SU-DHL-6 (cell line): ENCODE measurements at regions not wholly inside any gene's neighbourhood (a gene's known extent, or its start where the extent isn't known, plus 50 kb on each side); places are given as distances from the start of the nearest gene placed in this dataset.

Experiments used
- H2AFZ ChIP-seq: fragments of 200-600 bp; sonication (generic); 2 replicates; pipeline ENCODE4 v1.6.1; 2014; ENCODE audit warnings: low read depth, mild to moderate bottlenecking, moderate library complexity, mixed read lengths, antibody characterized with exemption, low read length; ENCODE audit not compliant: severe bottlenecking
- H3F3A ChIP-seq: fragments of 200-600 bp; shearing (Covaris generic); 2 replicates; pipeline ENCODE4 v1.6.0; 2016; ENCODE audit warnings: antibody characterized with exemption, mild to moderate bottlenecking; ENCODE audit not compliant: insufficient read depth
- H3K27ac ChIP-seq: fragments of 200-600 bp; sonication (generic); 2 replicates; pipeline ENCODE4 v1.5.1; 2016; ENCODE audit warnings: low read depth, mild to moderate bottlenecking, low read length, moderate library complexity, mixed read lengths
- H3K27me3 ChIP-seq: fragments of 200-600 bp; sonication (generic), shearing (Covaris generic); 2 replicates; pipeline ENCODE4 v1.6.0; 2014; ENCODE audit warnings: mild to moderate bottlenecking, low read length
- H3K36me3 ChIP-seq: fragments of 200-600 bp; sonication (generic); 2 replicates; pipeline ENCODE4 v1.6.1; 2014; ENCODE audit warnings: mild to moderate bottlenecking, low read length, mixed read lengths
- H3K4me2 ChIP-seq: fragments of 300-600, 200-600 bp; shearing (Covaris generic), sonication (generic); 2 replicates; pipeline ENCODE4 v1.6.0; 2014; ENCODE audit warnings: low read length, low read depth, mild to moderate bottlenecking; ENCODE audit not compliant: poor library complexity, severe bottlenecking
- H3K4me3 ChIP-seq: fragments of 200-600 bp; sonication (generic); 2 replicates; pipeline ENCODE4 v1.5.1; 2014; ENCODE audit warnings: antibody characterized with exemption, low read length, mild to moderate bottlenecking, mixed read lengths; ENCODE audit not compliant: insufficient read depth, poor library complexity, severe bottlenecking
- H3K79me2 ChIP-seq: fragments of 200-600 bp; sonication (generic); 2 replicates; pipeline ENCODE4 v1.6.1; 2014; ENCODE audit warnings: mild to moderate bottlenecking, low read length, moderate library complexity; ENCODE audit not compliant: insufficient read depth
- H3K9ac ChIP-seq: fragments of 200-600 bp; sonication (generic); 2 replicates; pipeline ENCODE4 v1.7.0; 2014; ENCODE audit warnings: mild to moderate bottlenecking, low read length
- H3K9me2 ChIP-seq: fragments of 200-600 bp; sonication (generic); replicated peaks from 2 replicates; pipeline ENCODE4 v1.6.1; 2014; ENCODE audit warnings: low read length; ENCODE audit not compliant: insufficient read depth
- H3K9me3 ChIP-seq: fragments of 200-600 bp; sonication (generic); 2 replicates; pipeline ENCODE4 v1.6.1; 2014; ENCODE audit warnings: low read length, mixed read lengths; ENCODE audit not compliant: insufficient read depth
- H4K20me1 ChIP-seq: fragments of 200-600 bp; sonication (generic); 2 replicates; pipeline ENCODE4 v1.6.1; 2014; ENCODE audit warnings: low read depth, mild to moderate bottlenecking, antibody characterized with exemption, low read length, moderate library complexity, mixed read lengths
- EZH2phosphoT487 ChIP-seq: fragments of 200-600 bp; sonication (generic), shearing (Covaris generic); conservative IDR thresholded peaks from 2 replicates; pipeline ENCODE4 v1.6.1; 2018; ENCODE audit warnings: mild to moderate bottlenecking, antibody characterized with exemption, low read length, moderate library complexity, mixed read lengths
- TF ChIP-seq, protein P1 (sequence below): fragments of 200-600 bp; sonication (generic); IDR thresholded peaks from one replicate; pipeline ENCODE4 v1.5.1; 2017; ENCODE audit warnings: antibody characterized with exemption, mild to moderate bottlenecking, low read length, moderate library complexity; ENCODE audit not compliant: insufficient read depth, poor library complexity, severe bottlenecking

DNA sequence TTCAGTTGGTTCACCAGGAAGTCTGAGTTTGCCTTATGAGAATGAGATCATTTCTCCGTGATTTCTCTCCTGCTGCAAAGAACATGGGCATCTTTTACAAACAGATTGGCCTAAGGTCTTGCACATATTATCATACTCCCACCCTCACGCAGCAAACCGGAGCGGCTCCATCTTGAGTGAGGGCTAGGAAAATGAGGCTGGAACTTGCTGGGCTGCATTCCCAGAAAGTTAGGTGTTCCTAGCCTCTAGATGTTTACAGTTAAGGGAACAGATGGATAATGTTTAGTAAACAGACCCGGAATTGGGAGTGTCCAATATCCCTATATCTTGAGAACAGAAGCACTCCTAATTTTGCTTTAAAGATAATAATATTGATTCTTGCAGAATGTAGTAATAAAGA, 247.9 kb upstream of the VCX3A start:
- H3K4me3 ChIP-seq, result no peak overlapping the region
- H3K27ac ChIP-seq, result no peak overlapping the region
- no peaks in the 10 kb centered on the region for H4K20me1 ChIP-seq
- H3K9me2 ChIP-seq, result no peaks in the 10 kb centered on the region
- H3K4me2 ChIP-seq, result no peak overlapping the region
- H3K79me2 ChIP-seq, result no peaks in the 10 kb centered on the region
- H3K27me3 ChIP-seq, result no peaks in the 10 kb centered on the region
- H2AFZ ChIP-seq, result no peak overlapping the region
- TF ChIP-seq, protein P1, sequence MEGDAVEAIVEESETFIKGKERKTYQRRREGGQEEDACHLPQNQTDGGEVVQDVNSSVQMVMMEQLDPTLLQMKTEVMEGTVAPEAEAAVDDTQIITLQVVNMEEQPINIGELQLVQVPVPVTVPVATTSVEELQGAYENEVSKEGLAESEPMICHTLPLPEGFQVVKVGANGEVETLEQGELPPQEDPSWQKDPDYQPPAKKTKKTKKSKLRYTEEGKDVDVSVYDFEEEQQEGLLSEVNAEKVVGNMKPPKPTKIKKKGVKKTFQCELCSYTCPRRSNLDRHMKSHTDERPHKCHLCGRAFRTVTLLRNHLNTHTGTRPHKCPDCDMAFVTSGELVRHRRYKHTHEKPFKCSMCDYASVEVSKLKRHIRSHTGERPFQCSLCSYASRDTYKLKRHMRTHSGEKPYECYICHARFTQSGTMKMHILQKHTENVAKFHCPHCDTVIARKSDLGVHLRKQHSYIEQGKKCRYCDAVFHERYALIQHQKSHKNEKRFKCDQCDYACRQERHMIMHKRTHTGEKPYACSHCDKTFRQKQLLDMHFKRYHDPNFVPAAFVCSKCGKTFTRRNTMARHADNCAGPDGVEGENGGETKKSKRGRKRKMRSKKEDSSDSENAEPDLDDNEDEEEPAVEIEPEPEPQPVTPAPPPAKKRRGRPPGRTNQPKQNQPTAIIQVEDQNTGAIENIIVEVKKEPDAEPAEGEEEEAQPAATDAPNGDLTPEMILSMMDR, result no peak
- no peak for TF ChIP-seq EZH2phosphoT487
- no peaks in the 10 kb centered on the region for H3K36me3 ChIP-seq
- H3K9ac ChIP-seq, result no peak overlapping the region
- H3F3A ChIP-seq, result no peaks in the 10 kb centered on the region
- no peaks in the 10 kb centered on the region for H3K9me3 ChIP-seq

DNA sequence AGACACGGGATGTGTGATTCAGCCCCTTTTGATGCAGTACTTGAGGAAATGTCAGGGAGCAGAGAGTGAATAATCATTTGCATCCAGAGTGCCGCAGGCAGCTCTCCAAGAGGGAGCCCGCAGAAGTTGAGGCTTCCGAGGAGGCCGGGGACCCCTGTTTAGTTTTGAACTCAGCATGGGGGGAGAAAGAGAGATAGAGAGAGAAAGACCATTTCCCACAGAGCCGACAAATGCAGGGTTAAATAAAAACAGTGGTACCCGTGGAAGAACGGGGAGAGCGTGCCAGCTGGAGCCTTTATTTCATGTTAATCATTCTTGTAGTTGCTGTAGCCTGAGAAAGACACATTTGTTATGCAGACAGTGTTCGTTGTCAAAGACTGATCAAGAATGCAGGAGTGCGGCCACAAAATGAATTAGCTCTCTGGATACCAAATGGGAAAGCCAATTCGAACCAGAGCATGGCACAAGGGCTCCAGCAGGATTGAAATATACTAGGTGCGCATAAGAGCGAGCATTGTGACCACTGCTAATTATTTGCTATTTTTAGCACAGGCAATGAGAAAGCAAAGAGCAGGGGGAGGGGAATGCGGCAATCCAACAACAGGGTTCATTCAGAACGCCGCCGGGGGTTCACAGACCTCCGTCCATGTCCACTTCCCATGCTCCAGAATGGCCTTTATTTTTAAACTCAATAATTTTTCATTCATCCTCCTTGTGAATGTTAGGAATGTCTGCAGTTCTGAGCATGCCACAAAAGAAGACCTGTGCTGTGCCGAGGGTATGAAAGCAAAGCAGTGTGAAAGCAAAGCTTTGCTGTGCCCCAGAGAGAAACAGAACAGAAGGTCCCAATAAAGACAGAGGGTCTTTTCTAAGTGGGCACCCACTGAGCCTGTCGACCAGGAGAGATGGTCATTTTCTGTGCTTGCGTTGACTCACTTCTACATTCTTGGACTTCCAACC, 243.9 kb upstream of the VCX3A start:
- H3K9ac ChIP-seq, result no peak overlapping the region
- TF ChIP-seq, protein P1, result no peak
- no peak for TF ChIP-seq EZH2phosphoT487
- H3K27ac ChIP-seq, result no peak overlapping the region

DNA sequence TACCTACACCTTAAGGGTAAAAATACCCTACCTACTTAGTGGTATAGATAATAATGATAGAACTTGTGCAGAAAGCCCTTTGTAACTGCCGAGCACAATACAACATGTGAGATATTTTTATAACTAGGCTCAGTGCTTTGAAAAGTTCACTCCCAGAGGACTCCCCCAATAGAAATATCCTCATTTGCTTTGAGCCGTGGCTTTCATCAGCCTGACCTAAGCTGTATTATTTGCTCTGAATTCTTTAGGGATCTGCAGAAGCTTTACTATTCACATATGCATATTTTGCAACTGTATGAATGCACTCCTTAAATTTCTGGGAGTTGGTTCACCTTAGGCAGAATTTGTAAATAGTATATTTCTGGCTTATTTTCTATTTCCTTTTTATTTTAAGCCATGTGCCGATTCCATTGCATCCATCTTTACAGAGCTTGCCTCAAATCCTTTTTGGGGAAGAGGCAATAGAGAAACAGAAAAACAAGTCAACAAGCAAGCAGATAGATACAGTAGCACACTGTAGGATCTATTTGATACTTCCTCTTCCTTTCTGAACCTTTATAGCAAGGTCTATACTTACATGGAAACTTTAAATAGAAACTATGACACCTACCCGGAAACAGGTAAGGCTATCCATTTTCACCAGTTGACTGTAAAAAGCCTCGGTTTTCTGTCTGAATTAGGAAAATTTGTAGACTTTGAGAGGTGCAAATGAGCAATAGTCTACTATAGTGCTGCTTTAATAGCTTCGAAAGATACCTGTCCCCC, 242.5 kb upstream of the VCX3A start:
- peak overlapping the region; percentile 13; the same call in 1 of the 2 replicates for H3K9ac ChIP-seq
- H3K4me2 ChIP-seq, result peak overlapping the region; percentile 52
- no peaks in the 10 kb centered on the region for H4K20me1 ChIP-seq
- TF ChIP-seq, protein P1, result no peak
- no peak for TF ChIP-seq EZH2phosphoT487
- H3K79me2 ChIP-seq, result no peaks in the 10 kb centered on the region
- H3F3A ChIP-seq, result no peaks in the 10 kb centered on the region
- peak overlapping the region; percentile 80 for H2AFZ ChIP-seq
- H3K9me2 ChIP-seq, result no peaks in the 10 kb centered on the region
- no peak overlapping the region for H3K4me3 ChIP-seq
- peak overlapping the region; percentile 51 for H3K27ac ChIP-seq
- no peaks in the 10 kb centered on the region for H3K27me3 ChIP-seq
- no peaks in the 10 kb centered on the region for H3K9me3 ChIP-seq
- H3K36me3 ChIP-seq, result no peaks in the 10 kb centered on the region

More for the DNA sequence above, 243.9 kb upstream of the VCX3A start:
- Histone ChIP-seq H3K4me2 (no peak overlapping the region), H3K4me3 (no peak overlapping the region), H3K79me2 (no peaks in the 10 kb centered on the region), H3K27me3 (no peaks in the 10 kb centered on the region), H3K36me3 (no peaks in the 10 kb centered on the region), H3K9me2 (no peaks in the 10 kb centered on the region), H3F3A (no peaks in the 10 kb centered on the region), H4K20me1 (no peaks in the 10 kb centered on the region), H3K9me3 (no peaks in the 10 kb centered on the region), H2AFZ (no peak overlapping the region)
